ENCODE measurements at regions not wholly inside any gene's neighbourhood (a gene's known extent, or its start where the extent isn't known, plus 50 kb on each side); places are given as distances from the start of the nearest gene placed in this dataset.
A peak's percentile ranks its signal among the peaks of the same experiment; 100 is the strongest.

- no peak overlapping the region for H3K4me3 ChIP-seq (ENCODE audit: low read depth, low read length)
- H3K9me3 ChIP-seq (ENCODE audit: control insufficient read depth, insufficient read depth, low read length) = 0 out of 2 replicates have a peak, but pooled peaks cover 2% of the 10 kb centered on the region
- no peaks in the 10 kb centered on the region for H3K27me3 ChIP-seq (ENCODE audit: control insufficient read depth, insufficient read depth, low read length)
- H3K27ac ChIP-seq (ENCODE audit: low read depth, low read length) = no peak overlapping the region
- TF ChIP-seq, protein P1, sequence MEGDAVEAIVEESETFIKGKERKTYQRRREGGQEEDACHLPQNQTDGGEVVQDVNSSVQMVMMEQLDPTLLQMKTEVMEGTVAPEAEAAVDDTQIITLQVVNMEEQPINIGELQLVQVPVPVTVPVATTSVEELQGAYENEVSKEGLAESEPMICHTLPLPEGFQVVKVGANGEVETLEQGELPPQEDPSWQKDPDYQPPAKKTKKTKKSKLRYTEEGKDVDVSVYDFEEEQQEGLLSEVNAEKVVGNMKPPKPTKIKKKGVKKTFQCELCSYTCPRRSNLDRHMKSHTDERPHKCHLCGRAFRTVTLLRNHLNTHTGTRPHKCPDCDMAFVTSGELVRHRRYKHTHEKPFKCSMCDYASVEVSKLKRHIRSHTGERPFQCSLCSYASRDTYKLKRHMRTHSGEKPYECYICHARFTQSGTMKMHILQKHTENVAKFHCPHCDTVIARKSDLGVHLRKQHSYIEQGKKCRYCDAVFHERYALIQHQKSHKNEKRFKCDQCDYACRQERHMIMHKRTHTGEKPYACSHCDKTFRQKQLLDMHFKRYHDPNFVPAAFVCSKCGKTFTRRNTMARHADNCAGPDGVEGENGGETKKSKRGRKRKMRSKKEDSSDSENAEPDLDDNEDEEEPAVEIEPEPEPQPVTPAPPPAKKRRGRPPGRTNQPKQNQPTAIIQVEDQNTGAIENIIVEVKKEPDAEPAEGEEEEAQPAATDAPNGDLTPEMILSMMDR (IDR thresholded peaks at IDR 0.05; ENCODE audit: low read depth, low read length) = no peak
- no peak for DNase-seq (ENCODE audit: low read depth, low spot score)
- POLR2A ChIA-PET = no interaction called here
- CTCF ChIA-PET = no interaction called here
Observed at GRCh38 chr11:110977661-110978060, 265.4 kb upstream of the ARHGAP20 start.

DNA sequence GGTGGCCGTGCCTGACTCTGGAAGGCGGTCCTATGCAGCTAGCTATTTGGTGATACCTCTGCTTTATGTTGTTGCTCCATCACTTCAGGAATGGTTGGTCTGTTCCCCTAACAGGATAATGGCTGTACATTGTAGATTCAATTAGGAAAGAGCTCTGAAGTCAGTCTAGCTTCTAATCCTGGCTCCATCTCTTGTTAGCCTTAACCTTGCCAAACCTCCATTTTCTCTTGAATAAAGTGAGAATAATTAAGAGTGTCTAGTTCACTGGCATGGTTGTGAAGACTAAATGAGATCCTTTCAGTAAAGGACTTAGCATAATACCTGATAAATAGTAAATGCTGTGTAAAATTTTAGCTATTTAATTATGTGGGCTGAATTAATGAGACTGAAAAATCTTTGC lies 262.5 kb upstream of the ARHGAP20 start:
- ChIA-PET CTCF (interaction anchor here (0.6 to 0.9 kb wide), 4 partner anchors 12 to 443 kb away, joined by 3 to 9 read pairs (median 4); no protein-coding TSS in a partner anchor), POLR2A (interaction anchor here (0.6 kb wide), 1 partner anchor 567 kb away, joined by 3 read pairs; no protein-coding TSS in a partner anchor)

DNA sequence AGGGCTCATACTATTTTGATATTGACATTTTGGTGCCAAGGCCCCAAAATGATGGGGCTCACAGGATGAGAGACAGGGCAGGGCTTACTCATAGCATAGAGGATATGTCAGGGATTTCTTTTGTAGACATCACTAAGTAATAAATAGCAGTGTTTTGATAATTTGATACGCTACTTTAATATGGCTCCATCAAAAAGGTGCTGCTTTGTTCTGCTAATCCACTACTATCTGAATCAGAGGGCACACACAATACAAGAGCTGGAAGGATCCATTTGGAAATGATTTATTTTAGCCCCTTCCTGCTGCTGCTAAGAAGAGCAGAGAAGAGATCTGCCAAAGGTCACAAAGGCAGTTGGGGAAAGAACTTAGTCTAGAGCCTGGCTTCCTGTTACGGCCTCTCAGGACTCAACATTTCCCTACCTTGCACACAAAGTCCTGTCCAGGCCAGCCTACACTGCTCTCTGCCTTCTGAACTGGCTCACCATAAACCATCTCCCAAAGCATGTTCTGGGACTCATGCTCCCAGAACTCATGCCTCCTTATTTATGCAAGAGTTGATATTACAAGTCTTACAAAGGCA lies 261.3 kb upstream of the ARHGAP20 start:
- TF ChIP-seq, protein P1 (IDR thresholded peaks at IDR 0.05; ENCODE audit: low read depth, low read length) = no peak
- CTCF ChIA-PET = no interaction called here
- H3K4me3 ChIP-seq (ENCODE audit: low read depth, low read length) = no peak overlapping the region
- no peak for DNase-seq (ENCODE audit: low read depth, low spot score)
- H3K27ac ChIP-seq (ENCODE audit: low read depth, low read length) = no peak overlapping the region
- 0 out of 2 replicates have a peak, but pooled peaks cover 2% of the 10 kb centered on the region for H3K9me3 ChIP-seq (ENCODE audit: control insufficient read depth, insufficient read depth, low read length)
- POLR2A ChIA-PET = no interaction called here
- H3K27me3 ChIP-seq (ENCODE audit: control insufficient read depth, insufficient read depth, low read length) = no peaks in the 10 kb centered on the region

More for the DNA sequence above, 262.5 kb upstream of the ARHGAP20 start:
- TF ChIP-seq, protein P1 (IDR thresholded peaks at IDR 0.05; ENCODE audit: low read depth, low read length) = no peak
- no peak for DNase-seq (ENCODE audit: low read depth, low spot score)
- no peak overlapping the region for H3K4me3 ChIP-seq (ENCODE audit: low read depth, low read length)
- no peaks in the 10 kb centered on the region for H3K27me3 ChIP-seq (ENCODE audit: control insufficient read depth, insufficient read depth, low read length)
- 0 out of 2 replicates have a peak, but pooled peaks cover 2% of the 10 kb centered on the region for H3K9me3 ChIP-seq (ENCODE audit: control insufficient read depth, insufficient read depth, low read length)
- no peak overlapping the region for H3K27ac ChIP-seq (ENCODE audit: low read depth, low read length)

DNA sequence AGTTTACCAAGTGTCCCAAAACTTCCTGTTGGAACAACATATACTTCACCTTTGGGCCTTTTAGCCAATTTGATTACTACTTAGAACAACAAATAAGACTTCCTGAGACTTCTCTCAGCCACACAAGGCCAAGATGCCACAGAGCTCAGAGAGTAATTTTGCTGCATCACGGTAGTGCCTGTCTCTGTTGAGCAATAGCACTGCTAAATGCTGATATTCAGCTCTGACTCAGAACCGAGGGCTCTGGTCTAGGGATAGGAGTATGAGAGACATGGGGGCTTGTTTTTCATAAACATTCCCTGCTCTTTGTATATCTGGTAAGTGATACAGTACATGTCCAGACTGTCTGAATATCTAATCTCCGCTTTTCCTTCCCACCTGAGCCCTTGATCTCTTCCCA lies 260.4 kb upstream of the ARHGAP20 start:
- no peak overlapping the region for H3K4me3 ChIP-seq (ENCODE audit: low read depth, low read length)
- peak; percentile 68 for DNase-seq (ENCODE audit: low read depth, low spot score)
- H3K27me3 ChIP-seq (ENCODE audit: control insufficient read depth, insufficient read depth, low read length) = no peaks in the 10 kb centered on the region
- ChIA-PET POLR2A (interaction anchor here (0.9 to 1.7 kb wide), 4 partner anchors 10 to 19 kb away, joined by 4 to 5 read pairs (median 4); no protein-coding TSS in a partner anchor), CTCF (no interaction called here)
- H3K9me3 ChIP-seq (ENCODE audit: control insufficient read depth, insufficient read depth, low read length) = 0 out of 2 replicates have a peak, but pooled peaks cover 2% of the 10 kb centered on the region
- peak overlapping the region; percentile 34 for H3K27ac ChIP-seq (ENCODE audit: low read depth, low read length)
- TF ChIP-seq, protein P1 (IDR thresholded peaks at IDR 0.05; ENCODE audit: low read depth, low read length) = no peak

GRCh38 chr11:110972106-110972505 lies 259.9 kb upstream of the ARHGAP20 start:
- no peak overlapping the region for H3K4me3 ChIP-seq (ENCODE audit: low read depth, low read length)
- 0 out of 2 replicates have a peak, but pooled peaks cover 2% of the 10 kb centered on the region for H3K9me3 ChIP-seq (ENCODE audit: control insufficient read depth, insufficient read depth, low read length)
- ChIA-PET CTCF (no interaction called here), POLR2A (interaction anchor here (0.9 to 1.7 kb wide), 4 partner anchors 9 to 19 kb away, joined by 4 to 5 read pairs (median 4); no protein-coding TSS in a partner anchor)
- no peaks in the 10 kb centered on the region for H3K27me3 ChIP-seq (ENCODE audit: control insufficient read depth, insufficient read depth, low read length)
- DNase-seq (ENCODE audit: low read depth, low spot score) = no peak
- TF ChIP-seq, protein P1 (IDR thresholded peaks at IDR 0.05; ENCODE audit: low read depth, low read length) = no peak
- H3K27ac ChIP-seq (ENCODE audit: low read depth, low read length) = peak overlapping the region; percentile 34
